HFFc6 (cell line): ENCODE measurements at regions not wholly inside any gene's neighbourhood (a gene's known extent, or its start where the extent isn't known, plus 50 kb on each side); places are given as distances from the start of the nearest gene placed in this dataset.

Source experiments
- DNase-seq: peaks from one replicate; pipeline ENCODE4 v3.0.0-alpha.2; 2018
- H3K27ac Mint-ChIP-seq: 2 replicates; pipeline ENCODE4 v1.8.0; 2020; ENCODE audit warnings: mild to moderate bottlenecking, mixed read lengths
- H3K27me3 Mint-ChIP-seq: 2 replicates; pipeline ENCODE4 v1.8.0; 2021; ENCODE audit warnings: mild to moderate bottlenecking, moderate library complexity, mixed read lengths; ENCODE audit not compliant: insufficient read depth
- H3K36me3 Mint-ChIP-seq: 2 replicates; pipeline ENCODE4 v1.8.0; 2021; ENCODE audit warnings: low read depth, mixed read lengths
- H3K4me1 Mint-ChIP-seq: 2 replicates; pipeline ENCODE4 v1.8.0; 2020; ENCODE audit warnings: low read depth, mixed read lengths
- H3K4me3 Mint-ChIP-seq: 2 replicates; pipeline ENCODE4 v1.8.0; 2020; ENCODE audit warnings: mild to moderate bottlenecking, moderate library complexity, mixed read lengths
- H3K9me3 Mint-ChIP-seq: 2 replicates; pipeline ENCODE4 v1.8.0; 2020; ENCODE audit warnings: mild to moderate bottlenecking, mixed read lengths
- CTCF ChIP-seq: fragments of 200-600 bp; sonication (generic); IDR thresholded peaks from 2 replicates; pipeline ENCODE4 v1.5.0; 2021; ENCODE audit warnings: antibody characterized with exemption, mild to moderate bottlenecking

- DNase-seq: no peak
- no peaks in the 10 kb centered on the region for H3K36me3 Mint-ChIP-seq
- H3K27me3 Mint-ChIP-seq: peaks cover 6% of the 10 kb centered on the region
- TF ChIP-seq CTCF: no peak
- H3K9me3 Mint-ChIP-seq: no peaks in the 10 kb centered on the region
- H3K4me1 Mint-ChIP-seq: no peaks in the 10 kb centered on the region
- no peak overlapping the region for H3K27ac Mint-ChIP-seq
- H3K4me3 Mint-ChIP-seq: no peak overlapping the region
Measured at GRCh38 chr3:71854706-71855105, 69.8 kb upstream of the PROK2 start.

DNA sequence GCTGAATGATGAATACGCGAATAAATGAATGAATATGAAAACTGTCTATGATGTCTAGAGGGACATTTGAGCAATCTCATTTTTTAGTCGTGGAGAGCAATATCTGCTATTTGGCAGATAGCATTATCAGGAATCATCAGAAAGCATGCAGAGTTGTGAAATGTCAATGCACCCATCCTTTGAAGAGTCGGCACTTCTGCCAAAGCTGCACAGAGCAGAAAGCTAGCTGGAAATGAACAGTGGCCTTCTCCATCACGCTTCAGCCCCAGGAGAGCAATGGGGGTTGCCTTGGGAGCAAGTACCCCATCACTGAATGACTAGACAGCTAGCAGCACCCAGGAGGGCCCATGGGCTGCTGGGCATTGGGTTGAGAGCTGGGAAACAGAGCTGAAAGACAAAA lies 69.1 kb upstream of the PROK2 start:
- DNase-seq: no peak
- no peak overlapping the region for H3K4me3 Mint-ChIP-seq
- no peaks in the 10 kb centered on the region for H3K9me3 Mint-ChIP-seq
- H3K27me3 Mint-ChIP-seq: peaks cover 8% of the 10 kb centered on the region
- no peaks in the 10 kb centered on the region for H3K4me1 Mint-ChIP-seq
- H3K36me3 Mint-ChIP-seq: no peaks in the 10 kb centered on the region
- TF ChIP-seq CTCF: no peak
- no peak overlapping the region for H3K27ac Mint-ChIP-seq

DNA sequence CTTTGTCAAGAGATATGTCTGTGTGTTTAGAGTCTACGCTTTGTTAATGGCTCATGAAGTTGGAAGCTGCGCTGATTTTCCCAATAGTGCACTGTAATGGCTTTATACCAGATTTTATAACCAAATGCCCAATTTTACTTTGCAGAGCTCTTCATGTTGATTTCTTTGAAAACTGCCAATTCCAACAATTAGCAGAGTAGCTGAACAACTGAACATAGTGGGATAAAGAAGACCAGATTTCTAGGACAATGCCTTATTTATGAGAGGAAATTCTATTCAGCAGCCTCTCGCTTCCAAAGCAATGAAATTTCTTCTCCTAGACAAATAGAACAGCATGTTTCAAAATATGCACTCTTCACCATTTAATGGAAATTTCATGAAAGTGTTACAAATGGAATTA lies 66.9 kb upstream of the PROK2 start:
- Mint-ChIP-seq H3K4me3 (no peak overlapping the region), H3K4me1 (no peaks in the 10 kb centered on the region), H3K27me3 (peaks cover 13% of the 10 kb centered on the region), H3K9me3 (no peaks in the 10 kb centered on the region), H3K27ac (no peak overlapping the region), H3K36me3 (no peaks in the 10 kb centered on the region)
- TF ChIP-seq CTCF: no peak
- no peak for DNase-seq

DNA sequence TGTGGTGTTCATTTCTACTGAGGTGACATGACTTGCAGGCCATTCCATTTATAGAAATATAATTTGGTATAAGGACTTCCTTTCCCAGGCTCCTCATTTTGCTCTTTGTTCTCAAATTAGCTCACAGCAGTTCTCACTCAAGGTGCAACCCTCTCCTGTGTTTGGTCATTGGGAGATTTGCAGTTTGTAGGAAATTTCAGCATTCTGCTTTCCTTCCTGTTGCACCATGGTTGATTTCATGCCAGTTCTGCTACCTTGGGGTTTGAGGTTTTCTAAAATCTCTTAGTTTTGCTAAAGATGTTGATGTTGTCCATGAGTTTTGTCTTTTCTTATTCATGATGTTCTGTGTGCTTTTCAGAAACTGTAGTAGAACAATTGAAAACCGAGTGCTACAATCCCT lies 65.7 kb upstream of the PROK2 start:
- Mint-ChIP-seq H3K4me3 (no peak overlapping the region), H3K9me3 (no peaks in the 10 kb centered on the region), H3K27ac (no peak overlapping the region), H3K4me1 (no peaks in the 10 kb centered on the region), H3K36me3 (no peaks in the 10 kb centered on the region), H3K27me3 (peaks cover 10% of the 10 kb centered on the region)
- DNase-seq: no peak
- no peak for TF ChIP-seq CTCF

GRCh38 chr3:71849681-71850080 lies 64.7 kb upstream of the PROK2 start:
- Mint-ChIP-seq H3K27ac (no peak overlapping the region), H3K4me3 (no peak overlapping the region), H3K27me3 (peaks cover 10% of the 10 kb centered on the region), H3K9me3 (no peaks in the 10 kb centered on the region), H3K4me1 (no peaks in the 10 kb centered on the region), H3K36me3 (no peaks in the 10 kb centered on the region)
- no peak for DNase-seq
- TF ChIP-seq CTCF: no peak

DNA sequence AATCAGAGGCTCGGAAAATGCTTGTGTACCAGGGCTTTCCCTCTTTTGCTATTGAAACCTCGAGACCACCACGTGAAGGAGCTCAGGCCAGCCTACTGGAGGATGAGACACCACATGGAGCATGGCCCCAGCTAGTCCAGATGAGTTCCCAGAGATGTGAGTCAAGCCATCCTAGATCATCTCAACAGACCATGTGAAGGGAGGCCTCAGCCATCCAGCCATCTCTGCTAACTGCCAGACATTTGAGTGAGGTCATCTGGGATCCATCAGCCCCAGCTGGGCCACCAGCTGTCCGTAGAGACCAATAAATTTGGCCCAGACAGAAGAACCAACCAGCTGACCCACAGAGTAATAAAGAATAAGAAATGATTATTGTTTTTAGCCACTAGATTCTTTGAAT lies 62.8 kb upstream of the PROK2 start:
- no peaks in the 10 kb centered on the region for H3K36me3 Mint-ChIP-seq

More for the DNA sequence above, 62.8 kb upstream of the PROK2 start:
- Mint-ChIP-seq H3K4me3 (no peak overlapping the region), H3K4me1 (no peaks in the 10 kb centered on the region), H3K27ac (no peak overlapping the region), H3K9me3 (no peaks in the 10 kb centered on the region), H3K27me3 (peaks cover 10% of the 10 kb centered on the region)
- no peak for TF ChIP-seq CTCF
- no peak for DNase-seq
